Stimulated activated CD8-positive, alpha-beta memory T cell treated with anti-CD3 and anti-CD28 coated beads, Interleukin-7, amount 100 ng/mL, for 48 hours (primary cell): ENCODE measurements at regions not wholly inside any gene's neighbourhood (a gene's known extent, or its start where the extent isn't known, plus 50 kb on each side); places are given as distances from the start of the nearest gene placed in this dataset.
A peak's percentile ranks its signal among the peaks of the same experiment; 100 is the strongest.

Source experiments
- DNase-seq, 2 donors: peaks; one replicate each; pipeline ENCODE4 v3.0.0-alpha.2; 2020; ENCODE audit warnings: low read depth in 1 of 2; ENCODE audit errors: extremely low read depth in 1 of 2

DNA sequence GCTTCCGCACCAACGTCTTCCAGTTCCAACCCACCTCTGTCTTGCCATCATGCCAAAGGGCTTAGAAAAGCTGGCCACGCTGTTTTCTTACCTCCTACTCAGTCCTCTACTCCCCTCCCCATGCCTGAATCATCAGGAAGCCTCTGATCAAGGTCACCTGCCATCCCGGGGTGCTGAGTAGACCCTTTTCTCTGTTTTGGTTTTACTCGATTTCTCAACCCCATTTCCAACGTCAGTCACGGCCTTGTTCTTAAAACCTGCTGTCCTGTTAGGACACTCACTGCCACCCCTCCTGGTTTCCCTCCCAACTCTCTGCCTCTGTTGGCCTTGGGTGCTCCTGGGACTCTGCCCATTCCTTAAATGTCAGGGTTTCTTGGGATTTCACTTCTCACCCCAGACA is 350.1 kb downstream of the FOXO1 start:
- peak; percentile 14 to 42 for DNase-seq

DNA sequence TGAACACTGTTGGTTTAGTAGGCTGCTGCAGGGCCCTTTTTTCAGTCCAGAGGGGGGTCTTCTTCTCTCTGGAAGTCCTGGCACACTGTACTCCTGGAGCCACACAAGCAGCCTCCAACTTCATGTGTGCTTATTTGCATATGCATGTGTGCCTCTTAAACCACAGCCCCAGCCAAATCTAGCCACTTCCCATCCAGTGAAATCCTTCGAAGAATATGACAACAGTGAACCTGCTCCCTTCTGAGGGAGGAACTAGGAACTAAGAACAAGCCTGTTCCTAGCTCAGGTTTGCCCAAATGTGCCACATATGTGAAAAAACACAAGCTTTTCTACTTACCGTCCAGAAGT is 348.5 kb downstream of the FOXO1 start:
- DNase-seq, result no peak

DNA sequence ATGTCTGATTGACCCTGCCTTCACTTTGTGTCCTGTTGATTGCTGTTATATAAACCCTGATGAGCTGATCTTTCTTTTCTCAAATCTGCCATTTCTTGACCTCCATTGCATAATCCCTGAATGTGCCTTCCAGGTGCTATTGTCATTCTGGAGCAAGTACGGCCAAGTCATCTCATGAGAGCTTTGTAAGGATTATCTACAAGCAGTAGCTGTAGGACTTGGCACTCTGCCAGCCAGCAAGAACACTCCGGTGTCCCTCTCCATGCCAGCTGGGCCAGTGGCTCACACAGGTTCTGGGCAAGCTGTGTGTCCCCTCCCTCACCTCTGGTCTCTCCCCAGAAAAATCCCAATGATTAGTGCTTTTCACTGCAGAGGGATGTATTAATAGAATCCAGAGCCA is 348.1 kb downstream of the FOXO1 start:
- no peak for DNase-seq

DNA sequence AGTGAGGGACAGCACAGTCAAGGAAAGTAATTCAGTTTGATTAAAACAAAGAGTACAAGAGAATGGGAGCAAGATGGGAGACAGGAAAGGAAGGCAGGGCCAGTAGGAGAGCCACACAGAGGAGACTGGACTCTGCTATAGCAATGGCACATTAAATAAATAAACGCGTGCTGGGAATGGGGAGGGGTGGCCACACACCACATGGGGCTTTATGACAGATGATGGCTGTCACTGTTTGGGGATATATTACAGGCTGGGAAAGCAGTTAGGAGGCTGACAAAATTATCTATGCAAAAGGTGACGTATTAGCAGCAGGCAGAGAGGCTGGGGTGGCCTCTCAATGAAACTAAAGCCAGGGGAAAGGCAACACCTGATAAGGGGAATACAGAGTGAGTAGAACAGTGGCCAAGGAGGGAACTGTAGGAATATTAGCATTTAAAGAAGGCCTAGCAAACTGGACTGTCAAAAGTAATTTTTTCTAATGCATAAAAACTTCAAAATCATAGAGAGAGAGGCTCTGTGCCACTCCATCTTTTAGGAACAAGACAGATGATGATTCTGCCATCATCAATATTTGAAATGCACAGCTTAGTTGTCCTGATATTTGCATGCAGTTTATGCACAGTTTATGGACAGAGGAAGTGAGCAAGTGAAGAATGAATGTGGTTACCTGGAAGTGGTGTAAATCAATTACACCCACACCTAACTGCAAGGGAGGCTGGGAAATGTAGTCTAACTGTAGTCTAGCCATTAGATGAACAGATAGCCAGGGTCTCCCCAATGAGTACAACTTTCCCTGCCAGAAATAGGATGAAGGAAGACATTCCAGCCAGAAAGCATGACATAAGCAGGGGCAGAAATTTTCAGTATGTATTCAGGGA is 346.5 kb downstream of the FOXO1 start:
- DNase-seq, result no peak

DNA sequence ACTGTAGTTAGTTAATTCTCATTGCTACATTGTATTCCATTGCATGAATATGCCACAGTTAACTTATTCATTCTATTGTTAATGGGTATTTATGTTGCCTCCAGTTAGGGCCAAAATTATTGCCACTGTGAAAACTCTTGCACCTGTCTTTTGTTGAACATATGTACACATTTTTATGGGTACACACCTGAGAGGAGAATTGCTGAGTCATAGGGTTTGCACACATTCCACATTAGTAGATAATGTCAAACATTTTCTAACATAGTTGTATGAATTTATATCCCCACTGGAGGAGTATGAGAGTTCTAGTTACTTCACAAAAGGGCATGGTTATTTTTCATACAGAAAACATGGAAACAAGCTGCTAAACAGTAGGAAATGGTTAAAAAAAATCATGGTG is 338.4 kb downstream of the FOXO1 start:
- DNase-seq, result no peak

DNA sequence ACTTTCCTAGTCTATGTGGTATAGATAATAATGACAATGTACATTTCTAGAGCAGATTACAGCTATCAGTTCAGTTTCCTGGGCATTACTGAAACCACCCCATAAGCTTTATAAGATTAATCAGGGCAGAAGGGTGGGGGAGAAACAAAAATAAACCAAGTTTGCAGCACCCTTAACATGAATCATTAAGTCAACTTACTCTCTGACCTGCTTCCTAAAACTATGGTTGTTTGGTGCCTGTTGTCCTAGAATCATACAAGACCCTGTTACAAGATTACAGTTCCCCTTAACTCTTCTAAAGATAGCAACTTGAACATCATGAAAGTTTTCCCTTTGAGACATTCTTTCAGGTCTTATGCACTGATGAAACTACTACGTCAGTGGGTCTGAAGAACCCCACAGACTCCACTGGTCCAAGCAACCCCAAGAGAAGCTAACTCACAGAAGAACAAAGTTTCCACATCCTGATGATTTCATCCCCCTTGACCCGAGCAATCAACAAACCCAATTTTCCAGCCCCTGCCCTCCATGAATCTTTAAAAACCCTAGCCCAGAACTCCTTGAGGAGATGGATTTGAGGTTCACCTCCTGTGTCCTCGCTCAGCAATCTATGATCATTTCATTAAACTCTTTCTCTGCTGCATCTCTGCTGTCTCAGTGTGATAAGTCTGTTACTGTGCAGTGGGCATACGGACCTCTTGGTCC is 336.5 kb downstream of the FOXO1 start:
- DNase-seq, result no peak

DNA sequence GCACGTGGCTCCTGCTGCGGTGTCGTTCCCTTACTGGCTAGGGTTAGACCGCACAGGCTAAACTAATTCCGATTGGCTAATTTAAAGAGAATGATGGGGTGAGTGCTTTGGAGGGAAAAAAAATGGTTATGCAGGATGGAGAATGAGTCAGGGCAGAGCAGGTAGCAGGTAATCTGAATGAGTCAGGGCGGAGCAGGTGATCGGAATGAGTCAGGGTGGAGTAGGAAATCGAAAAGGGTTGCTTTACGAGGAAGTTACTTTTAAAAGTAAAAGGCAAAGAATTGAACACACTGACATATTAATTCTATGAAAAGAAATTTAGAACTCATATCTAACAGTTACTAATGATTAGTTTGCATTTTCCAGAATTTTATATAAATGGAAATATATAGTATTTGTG is 335.5 kb downstream of the FOXO1 start:
- DNase-seq, result no peak

DNA sequence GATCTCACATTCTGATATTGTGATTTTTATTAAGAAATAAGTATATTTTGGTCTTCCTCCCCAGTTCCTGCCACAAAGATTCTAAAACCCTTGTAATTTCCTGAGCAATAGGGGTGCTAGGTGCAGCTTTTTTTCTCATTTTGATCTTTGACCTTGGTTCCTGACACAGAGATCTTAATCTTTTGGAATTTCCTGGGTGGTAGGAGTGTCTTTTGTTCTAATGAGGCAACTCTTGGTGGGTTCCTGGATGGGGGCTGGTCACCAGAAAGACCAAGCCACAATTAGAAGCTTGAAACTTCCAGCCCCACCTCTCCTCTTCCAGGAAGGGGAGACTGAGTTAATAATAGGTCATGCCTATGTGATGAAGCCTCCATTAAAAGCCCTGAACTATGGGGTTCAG is 334.6 kb downstream of the FOXO1 start:
- DNase-seq, result no peak

DNA sequence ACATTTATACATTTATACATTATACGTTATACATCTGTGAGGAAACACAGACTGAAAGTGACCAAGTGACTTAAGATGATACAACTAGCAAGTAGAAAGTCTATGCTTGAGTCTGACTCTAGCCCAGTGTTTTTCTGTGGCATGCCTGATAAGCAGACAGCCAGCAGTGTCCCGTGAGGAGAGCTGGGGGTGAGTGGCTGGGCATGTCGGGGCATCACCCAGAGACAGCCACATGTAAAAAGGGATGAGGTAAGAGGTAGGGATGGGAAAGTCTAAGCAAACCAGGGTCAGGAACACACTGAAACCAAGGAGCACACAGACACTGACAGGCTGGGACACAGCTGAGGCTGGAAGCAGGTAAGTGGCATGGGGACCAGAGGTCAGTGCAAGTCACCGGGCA is 333.2 kb downstream of the FOXO1 start:
- DNase-seq, result no peak

DNA sequence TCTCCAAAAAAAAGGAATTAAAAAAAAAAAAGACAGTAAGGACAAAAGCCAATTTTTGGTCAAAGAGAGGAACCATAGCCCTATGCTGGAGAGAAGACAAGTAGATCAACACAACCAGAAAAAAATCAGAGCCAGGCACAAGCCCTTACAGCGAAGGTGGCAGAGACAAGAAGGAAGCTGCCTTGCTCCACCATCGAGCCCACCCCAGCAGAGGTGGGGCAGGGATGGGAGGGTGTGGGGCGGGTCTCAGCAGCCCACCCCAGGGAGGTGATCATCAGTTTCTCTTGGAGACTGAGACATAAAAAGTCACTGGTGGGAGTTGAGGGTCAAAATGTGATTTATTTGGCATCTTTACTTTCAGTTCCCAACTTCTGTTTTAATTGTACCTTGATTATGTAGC is 332.4 kb downstream of the FOXO1 start:
- DNase-seq, result no peak

DNA sequence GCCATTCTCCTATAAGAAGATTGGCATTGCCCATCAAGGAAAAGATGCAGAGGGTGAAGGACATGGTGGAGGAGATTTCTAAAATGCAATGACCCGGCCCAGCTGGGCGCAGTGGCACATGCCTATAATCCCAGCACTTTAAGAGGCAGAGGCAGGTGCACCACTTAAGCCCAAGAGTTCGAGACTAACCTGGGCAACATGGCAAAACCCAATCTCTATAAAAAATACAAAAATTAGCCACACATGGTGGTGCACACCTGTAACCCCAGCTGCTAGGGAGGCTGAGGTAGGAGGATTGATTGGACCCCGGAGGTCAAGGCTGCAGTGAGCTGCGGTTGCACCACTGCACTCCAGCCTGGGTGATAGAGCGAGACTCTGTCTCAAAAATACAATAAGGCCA is 331.8 kb downstream of the FOXO1 start:
- DNase-seq, result no peak

DNA sequence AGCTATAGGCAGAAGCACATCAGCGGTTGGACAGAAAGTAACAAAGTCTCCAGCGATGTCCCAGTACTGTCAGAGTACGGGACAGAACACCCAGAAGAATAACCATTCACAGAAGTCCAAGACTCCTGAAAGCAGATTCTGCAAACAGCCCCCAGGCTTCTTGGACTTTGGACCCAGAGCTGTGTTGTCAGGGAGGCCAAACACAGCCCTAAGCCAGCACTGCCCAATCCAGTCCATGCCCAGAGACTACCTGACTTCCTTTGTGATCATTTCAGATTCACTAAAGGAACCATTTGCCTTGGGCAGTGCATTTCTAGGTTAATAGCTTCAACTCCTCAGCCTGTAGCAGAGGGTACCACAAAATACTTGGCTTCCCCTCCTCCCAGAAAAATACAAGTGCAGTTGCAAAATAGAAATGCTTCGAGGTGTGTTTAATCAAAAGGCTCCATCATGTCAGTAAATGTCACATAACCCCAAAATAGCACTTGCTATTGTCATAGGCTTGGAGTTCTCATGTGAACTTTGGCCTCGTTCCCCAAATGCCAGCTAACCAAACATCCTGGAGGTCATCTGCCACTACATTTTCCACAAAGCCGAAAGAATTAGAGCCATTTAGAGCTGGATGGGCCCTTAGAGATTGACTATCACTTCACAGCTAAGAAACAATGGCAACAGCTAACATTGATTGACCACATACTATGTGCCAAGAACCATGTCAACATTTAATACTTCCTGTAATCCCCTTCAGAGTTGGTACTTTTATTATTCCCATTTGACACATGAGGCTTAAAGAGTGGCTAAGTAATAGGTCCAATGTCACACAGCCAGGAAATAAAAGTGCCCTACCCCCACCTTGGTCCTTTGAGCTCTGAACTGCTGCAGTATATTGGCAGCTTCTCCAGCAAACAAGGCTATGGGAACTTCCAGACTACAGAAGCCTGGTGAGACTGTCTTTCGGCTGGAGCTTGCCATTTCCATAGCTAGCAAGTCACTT is 329.9 kb downstream of the FOXO1 start:
- no peak for DNase-seq

DNA sequence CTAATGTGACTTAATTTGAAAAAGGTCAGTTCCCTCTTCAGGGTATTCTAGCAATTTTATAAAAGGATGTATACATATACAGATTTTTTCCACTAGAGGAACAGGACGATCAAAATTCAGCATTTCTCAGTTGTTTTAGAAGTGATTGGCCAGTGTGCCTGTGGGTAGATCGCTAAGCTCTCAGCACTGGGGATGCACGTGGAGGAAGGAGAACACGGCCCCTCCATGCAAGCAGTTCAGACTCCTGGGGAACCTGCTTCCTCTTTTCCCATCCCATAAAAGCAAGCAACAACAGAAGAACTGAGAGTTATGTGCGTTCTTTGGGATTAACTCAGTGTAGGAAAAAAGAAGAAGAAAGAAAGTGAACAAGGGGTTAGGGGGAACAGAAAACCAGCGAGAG is 328.8 kb downstream of the FOXO1 start:
- no peak for DNase-seq

DNA sequence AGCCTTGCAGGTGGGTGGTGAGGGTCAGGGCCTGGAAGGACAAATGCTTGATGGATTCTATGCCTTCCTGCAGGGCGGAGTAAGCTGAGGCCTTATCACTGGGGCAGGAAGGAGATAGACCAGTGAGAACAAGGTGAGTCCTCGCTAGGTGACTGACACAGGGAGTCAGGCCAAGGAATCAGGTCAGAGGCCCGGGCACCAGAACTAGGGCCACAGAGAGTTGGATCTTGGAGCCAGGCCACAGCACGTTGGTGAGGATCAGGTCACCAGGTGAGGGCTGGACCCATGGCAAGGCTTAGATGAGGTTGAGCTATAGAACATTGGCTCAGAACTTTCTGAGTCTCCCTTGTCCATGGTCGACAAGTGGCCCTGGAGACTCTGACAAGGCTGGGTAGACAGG is 328.2 kb downstream of the FOXO1 start:
- DNase-seq, result no peak

DNA sequence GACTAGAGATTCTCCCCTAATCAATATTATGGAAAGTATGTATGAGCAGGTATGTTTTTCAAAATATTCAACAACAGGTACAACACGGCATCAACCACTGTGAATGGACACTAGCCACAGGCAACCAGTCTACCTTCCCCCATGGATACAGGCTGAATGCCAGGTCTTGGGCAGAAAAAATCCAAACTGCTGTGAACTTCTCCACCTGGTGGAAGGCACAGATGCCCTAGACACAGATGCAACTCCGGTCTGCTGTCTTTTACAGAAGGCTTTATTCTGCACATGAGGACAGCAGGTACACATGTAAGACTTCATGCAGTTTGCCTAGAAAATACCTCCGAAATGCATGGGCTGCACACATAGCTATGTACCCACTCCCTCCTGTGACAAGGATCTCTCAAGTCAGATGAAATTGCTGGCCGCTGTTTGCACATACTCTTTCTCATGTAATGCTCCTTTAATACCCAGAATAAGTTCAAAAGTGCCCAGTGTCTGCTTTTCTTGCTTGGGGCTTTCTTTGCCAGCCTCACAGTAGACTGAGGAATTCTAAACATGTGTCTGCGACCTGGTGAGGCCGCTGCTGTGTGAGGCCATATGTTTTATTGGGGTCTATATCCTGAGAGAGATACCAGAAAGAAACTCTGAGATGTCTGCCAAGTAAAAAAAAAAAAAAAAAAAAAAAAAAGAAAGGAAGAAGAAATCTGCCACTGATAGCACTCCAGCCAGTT is 325.9 kb downstream of the FOXO1 start:
- no peak for DNase-seq

DNA sequence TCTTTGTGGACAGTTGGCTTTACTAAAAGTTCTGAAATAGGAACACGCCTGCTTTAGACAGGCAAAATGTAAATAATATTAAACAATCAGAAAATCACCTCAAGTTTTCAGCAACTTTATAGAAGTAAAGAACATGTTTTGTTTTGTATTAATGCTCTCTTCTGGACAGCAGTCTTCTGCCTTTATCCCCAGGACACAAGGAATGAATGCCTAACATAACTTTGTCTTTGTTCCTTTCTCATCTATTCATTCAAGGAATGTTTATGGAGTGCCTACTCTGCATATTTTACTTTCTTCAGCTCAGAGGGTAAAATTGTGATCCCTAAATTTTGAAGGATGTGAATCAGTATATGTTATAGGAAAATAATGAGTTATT is 325.4 kb downstream of the FOXO1 start:
- no peak for DNase-seq

DNA sequence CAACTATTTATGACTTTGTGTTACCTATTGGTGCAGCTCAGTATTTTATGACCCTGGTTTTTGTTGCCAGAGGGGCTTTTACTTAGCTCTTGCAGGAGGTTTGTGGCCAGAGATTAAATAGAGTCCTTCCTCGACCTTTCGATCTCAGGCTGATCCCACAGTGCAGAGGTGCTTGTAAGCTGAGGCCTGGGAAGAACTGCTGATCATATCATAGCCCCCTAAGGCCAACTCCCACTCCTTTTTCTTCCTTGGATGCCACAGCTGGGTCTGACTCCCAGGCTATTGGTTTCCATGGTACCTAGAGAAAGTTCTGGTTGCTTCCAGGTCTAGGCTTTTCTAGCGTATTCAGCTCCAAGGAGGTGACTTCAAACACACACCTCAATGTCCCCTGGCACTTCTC is 324.9 kb downstream of the FOXO1 start:
- DNase-seq, result no peak

DNA sequence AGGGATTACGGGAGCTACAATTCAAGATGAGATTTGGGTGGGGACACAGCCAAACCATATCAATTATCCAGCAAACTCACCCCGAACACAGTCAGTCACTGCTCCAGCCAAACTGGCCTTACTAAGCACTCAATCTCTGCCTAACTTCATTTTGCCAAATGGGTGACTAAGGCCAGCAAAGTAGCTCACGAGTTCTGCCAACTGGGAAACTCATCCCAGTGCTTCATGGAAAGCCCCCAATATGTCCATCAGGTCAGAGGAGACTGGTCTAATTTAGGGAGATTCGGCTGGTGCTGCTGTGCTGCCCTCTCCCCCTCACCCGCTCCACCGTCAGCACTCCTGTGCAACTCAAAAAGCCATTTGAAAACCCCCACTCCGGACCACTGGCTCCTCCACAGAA is 324.0 kb downstream of the FOXO1 start:
- no peak for DNase-seq

DNA sequence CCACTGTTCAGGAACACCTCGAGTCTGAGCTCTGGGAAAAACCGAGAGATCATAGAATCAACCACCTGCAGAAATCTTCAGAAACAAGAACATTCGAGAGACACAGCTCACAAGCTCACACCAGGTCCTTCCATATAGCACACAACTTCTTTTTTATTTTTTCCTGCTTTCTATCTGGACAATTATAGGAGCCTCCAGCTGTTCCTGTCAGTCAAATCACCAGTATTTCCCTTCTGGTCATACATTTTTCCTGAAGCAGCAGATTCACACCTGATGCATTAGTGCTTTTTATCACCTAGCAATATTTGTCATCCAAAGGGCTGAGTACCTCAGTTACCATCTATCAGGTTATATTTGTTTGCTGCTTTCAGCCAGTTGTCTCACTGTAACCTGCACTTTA is 323.5 kb downstream of the FOXO1 start:
- DNase-seq, result no peak

DNA sequence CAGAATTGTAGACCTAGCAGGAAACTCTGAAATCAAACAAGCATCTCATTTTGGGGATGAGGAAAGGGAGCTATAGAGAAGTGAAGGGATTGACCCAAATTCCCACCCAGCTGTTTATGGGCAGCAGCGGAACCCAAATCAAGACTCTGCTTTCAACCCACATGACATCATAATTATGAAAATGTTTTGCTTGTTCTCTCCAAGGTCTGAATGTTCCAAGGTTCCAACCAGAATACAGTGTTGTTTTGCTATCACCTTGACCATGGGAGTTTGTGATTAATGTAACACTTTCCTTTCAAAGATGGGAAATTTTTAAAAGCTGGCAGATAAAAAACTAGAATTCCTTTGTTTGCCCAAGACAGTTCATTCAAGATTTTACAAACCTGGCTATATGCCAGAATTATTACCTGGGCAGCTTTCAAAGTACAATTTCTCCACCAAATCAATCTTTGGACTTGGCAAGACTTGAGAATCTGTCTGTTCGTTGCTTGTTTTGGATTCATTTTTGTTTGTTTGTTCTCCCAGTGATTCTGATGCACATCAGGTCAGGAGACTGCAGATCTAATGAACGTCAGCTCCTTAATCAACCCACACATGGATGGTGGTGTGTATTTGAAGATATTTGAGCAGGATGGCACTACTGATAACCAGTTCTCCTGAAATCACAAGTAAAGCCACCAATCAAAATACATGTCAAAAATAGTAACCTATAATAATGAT is 322.7 kb downstream of the FOXO1 start:
- DNase-seq, result no peak
